PFSK-1 (cell line): ENCODE measurements at regions not wholly inside any gene's neighbourhood (a gene's known extent, or its start where the extent isn't known, plus 50 kb on each side); places are given as distances from the start of the nearest gene placed in this dataset.

ENCODE experiments used
- FOXP2 ChIP-seq: optimal IDR thresholded peaks from 2 replicates; pipeline ENCODE3; 2011; ENCODE audit warnings: borderline replicate concordance, control low read depth, inconsistent platforms; ENCODE audit not compliant: insufficient read depth; ENCODE audit errors: extremely low read length, extremely low read depth
- POLR2AphosphoS5 ChIP-seq: IDR thresholded peaks from 2 replicates; pipeline ENCODE4 v1.6.1; 2012; ENCODE audit warnings: low read depth, mild to moderate bottlenecking, control low read depth, low read length, moderate library complexity
- REST ChIP-seq, 2 experiments: IDR thresholded peaks; 2 replicates each; pipeline versions ENCODE4 v1.6.1 to v1.8.0; 2011 to 2012; ENCODE audit warnings: low read depth in 2 of 2, low read length in 2 of 2, control low read depth in 1 of 2, inconsistent platforms in 1 of 2, mild to moderate bottlenecking in 1 of 2, moderate library complexity in 1 of 2; ENCODE audit not compliant: insufficient read depth in 1 of 2
- SIN3A ChIP-seq: IDR thresholded peaks from 2 replicates; pipeline ENCODE4 v1.6.1; 2012; ENCODE audit warnings: mild to moderate bottlenecking, low read length, moderate library complexity, borderline replicate concordance; ENCODE audit not compliant: insufficient read depth
- TAF1 ChIP-seq: IDR thresholded peaks from 2 replicates; pipeline ENCODE4 v1.6.1; 2012; ENCODE audit warnings: low read length, control low read depth, borderline replicate concordance; ENCODE audit not compliant: insufficient read depth

- TF ChIP-seq POLR2AphosphoS5 (no peak), SIN3A (no peak), FOXP2 (no peak), TAF1 (no peak), REST (IDR thresholded peaks at IDR 0.05; ENCODE audit: insufficient read depth in 1 of 2, low read depth in 2 of 2, low read length in 2 of 2) (no peak)
These were observed 789.2 kb downstream of the MAFB start for GRCh38 chr20:39899881-39900280.

GRCh38 chr20:39898467-39898852 is 790.6 kb downstream of the MAFB start:
- no peak for TF ChIP-seq POLR2AphosphoS5
- TF ChIP-seq TAF1, result no peak
- no peak for TF ChIP-seq SIN3A
- TF ChIP-seq REST (IDR thresholded peaks at IDR 0.05; ENCODE audit: insufficient read depth in 1 of 2, low read depth in 2 of 2, low read length in 2 of 2), result no peak

- TF ChIP-seq POLR2AphosphoS5, result no peak
- no peak for TF ChIP-seq REST (IDR thresholded peaks at IDR 0.05; ENCODE audit: insufficient read depth in 1 of 2, low read depth in 2 of 2, low read length in 2 of 2)
- no peak for TF ChIP-seq TAF1
- no peak for TF ChIP-seq SIN3A
- TF ChIP-seq FOXP2, result no peak
These were observed 791.1 kb downstream of the MAFB start for GRCh38 chr20:39897781-39898466.

- TF ChIP-seq REST (IDR thresholded peaks at IDR 0.05; ENCODE audit: insufficient read depth in 1 of 2, low read depth in 2 of 2, low read length in 2 of 2) (no peak), SIN3A (no peak), FOXP2 (no peak), TAF1 (no peak)
These were observed 792.0 kb downstream of the MAFB start for GRCh38 chr20:39897058-39897457.

- no peak for TF ChIP-seq SIN3A
- TF ChIP-seq POLR2AphosphoS5, result no peak
- TF ChIP-seq REST (IDR thresholded peaks at IDR 0.05; ENCODE audit: insufficient read depth in 1 of 2, low read depth in 2 of 2, low read length in 2 of 2), result no peak
- no peak for TF ChIP-seq TAF1
- no peak for TF ChIP-seq FOXP2
These were observed 795.0 kb downstream of the MAFB start for GRCh38 chr20:39894067-39894466.
